SU-DHL-6 (cell line): ENCODE measurements at regions not wholly inside any gene's neighbourhood (a gene's known extent, or its start where the extent isn't known, plus 50 kb on each side); places are given as distances from the start of the nearest gene placed in this dataset.

ENCODE experiments used
- CTCF ChIP-seq: fragments of 200-600 bp; sonication (generic); IDR thresholded peaks from one replicate; pipeline ENCODE4 v1.5.1; 2017; ENCODE audit warnings: antibody characterized with exemption, mild to moderate bottlenecking, low read length, moderate library complexity; ENCODE audit not compliant: insufficient read depth, poor library complexity, severe bottlenecking
- EZH2phosphoT487 ChIP-seq: fragments of 200-600 bp; sonication (generic), shearing (Covaris generic); conservative IDR thresholded peaks from 2 replicates; pipeline ENCODE4 v1.6.1; 2018; ENCODE audit warnings: mild to moderate bottlenecking, antibody characterized with exemption, low read length, moderate library complexity, mixed read lengths

- TF ChIP-seq CTCF (no peak), EZH2phosphoT487 (no peak)
Measured at GRCh38 chr21:41052820-41053555, 115.0 kb upstream of the BACE2 start.
